ENCODE measurements at regions not wholly inside any gene's neighbourhood (a gene's known extent, or its start where the extent isn't known, plus 50 kb on each side); places are given as distances from the start of the nearest gene placed in this dataset.

DNA sequence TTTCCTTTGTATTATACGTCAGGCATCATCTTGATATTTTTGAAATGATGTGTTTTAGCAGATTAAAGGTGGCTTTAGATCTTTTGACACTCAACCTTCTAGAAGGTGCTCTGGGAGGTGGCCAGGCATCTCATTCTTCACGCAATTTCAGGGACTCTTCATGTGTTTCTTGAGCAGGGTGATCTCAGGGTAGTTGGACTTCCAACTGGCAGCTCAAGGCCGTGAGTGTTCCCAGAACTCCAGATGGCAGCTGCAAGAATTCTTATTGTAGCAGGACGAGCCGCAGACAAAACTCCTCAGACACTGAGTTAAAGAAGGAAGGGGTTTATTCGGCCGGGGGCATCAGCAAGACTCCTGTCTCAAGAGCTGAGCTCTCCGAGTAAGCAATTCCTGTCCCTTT, 82.5 kb upstream of the UBAC2 start:
- H4K20me1 ChIP-seq (ENCODE audit: control insufficient read depth, extremely low read depth, insufficient read depth, low read length): no peaks in the 10 kb centered on the region
- no peak overlapping the region for H2AFZ ChIP-seq (ENCODE audit: control insufficient read depth, low read length)
- no peaks in the 10 kb centered on the region for H3K9me3 ChIP-seq (ENCODE audit: control insufficient read depth, low read depth, low read length)
- FAIRE-seq (no peak), DNase-seq (ENCODE audit: low read depth, low spot score) (no peak)
- H3K4me1 ChIP-seq (ENCODE audit: control insufficient read depth, extremely low read depth, insufficient read depth, low read length): no peaks in the 10 kb centered on the region
- dilution Hi-C loops (cut with MboI; ENCODE audit: extremely low pct_ligation_motif_present, low sequenced_read_pairs): no loop called here
- no peaks in the 10 kb centered on the region for H3K9me1 ChIP-seq (ENCODE audit: control insufficient read depth, extremely low read depth, insufficient read depth, low read length)
- no peak overlapping the region for H3K4me3 ChIP-seq (ENCODE audit: control insufficient read depth in 2 of 3, extremely low read depth in 1 of 3, insufficient read depth in 2 of 3, low read depth in 1 of 3, low read length in 3 of 3)
- H3K9ac ChIP-seq (ENCODE audit: control insufficient read depth, extremely low read depth, insufficient read depth, low read length): no peak overlapping the region
- no peak overlapping the region for H3K4me2 ChIP-seq (ENCODE audit: control insufficient read depth, extremely low read depth, insufficient read depth, low read depth, low read length)
- no peaks in the 10 kb centered on the region for H3K27me3 ChIP-seq (ENCODE audit: control insufficient read depth, extremely low read depth, insufficient read depth, low read length)
- no peak overlapping the region for H3K27ac ChIP-seq (ENCODE audit: control insufficient read depth, insufficient read depth, low read length)
- TF ChIP-seq, protein P1, sequence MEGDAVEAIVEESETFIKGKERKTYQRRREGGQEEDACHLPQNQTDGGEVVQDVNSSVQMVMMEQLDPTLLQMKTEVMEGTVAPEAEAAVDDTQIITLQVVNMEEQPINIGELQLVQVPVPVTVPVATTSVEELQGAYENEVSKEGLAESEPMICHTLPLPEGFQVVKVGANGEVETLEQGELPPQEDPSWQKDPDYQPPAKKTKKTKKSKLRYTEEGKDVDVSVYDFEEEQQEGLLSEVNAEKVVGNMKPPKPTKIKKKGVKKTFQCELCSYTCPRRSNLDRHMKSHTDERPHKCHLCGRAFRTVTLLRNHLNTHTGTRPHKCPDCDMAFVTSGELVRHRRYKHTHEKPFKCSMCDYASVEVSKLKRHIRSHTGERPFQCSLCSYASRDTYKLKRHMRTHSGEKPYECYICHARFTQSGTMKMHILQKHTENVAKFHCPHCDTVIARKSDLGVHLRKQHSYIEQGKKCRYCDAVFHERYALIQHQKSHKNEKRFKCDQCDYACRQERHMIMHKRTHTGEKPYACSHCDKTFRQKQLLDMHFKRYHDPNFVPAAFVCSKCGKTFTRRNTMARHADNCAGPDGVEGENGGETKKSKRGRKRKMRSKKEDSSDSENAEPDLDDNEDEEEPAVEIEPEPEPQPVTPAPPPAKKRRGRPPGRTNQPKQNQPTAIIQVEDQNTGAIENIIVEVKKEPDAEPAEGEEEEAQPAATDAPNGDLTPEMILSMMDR (optimal IDR thresholded peaks at IDR 0.05 in 1 of 3, IDR thresholded peaks at IDR 0.05 in 1 of 3, conservative IDR thresholded peaks at IDR 0.05 in 1 of 3; ENCODE audit: extremely low read depth in 1 of 3, insufficient read depth in 2 of 3, low read length in 3 of 3): no peak
- H3K79me2 ChIP-seq (ENCODE audit: control insufficient read depth, insufficient read depth, low read length): no peaks in the 10 kb centered on the region
- H3K36me3 ChIP-seq (ENCODE audit: control insufficient read depth in 2 of 2, extremely low read depth in 1 of 2, insufficient read depth in 2 of 2, low read length in 2 of 2): no peaks in the 10 kb centered on the region

DNA sequence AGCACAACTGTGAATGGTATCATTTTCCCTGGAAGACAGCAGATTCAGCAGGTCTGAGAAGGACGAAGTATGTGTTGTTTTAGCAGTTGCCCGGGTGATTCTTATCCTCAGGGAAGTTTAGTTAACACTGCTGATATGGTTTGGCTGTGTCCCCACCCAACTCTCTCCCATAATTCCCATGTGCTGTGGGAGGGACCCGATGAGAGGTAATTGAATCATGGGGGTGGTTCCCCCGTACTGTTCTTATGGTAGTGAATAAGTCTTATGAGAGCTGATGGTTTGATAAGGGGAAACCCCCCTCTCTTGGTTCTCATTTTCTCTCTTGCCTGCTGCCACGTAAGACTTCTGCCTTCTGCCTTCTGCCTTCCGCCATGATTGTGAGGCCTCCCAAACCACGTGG, 81.0 kb upstream of the UBAC2 start:
- TF ChIP-seq EZH2 (IDR thresholded peaks at IDR 0.05; ENCODE audit: low read length): no peak
- TF ChIP-seq, protein P1 (optimal IDR thresholded peaks at IDR 0.05 in 1 of 3, IDR thresholded peaks at IDR 0.05 in 1 of 3, conservative IDR thresholded peaks at IDR 0.05 in 1 of 3; ENCODE audit: extremely low read depth in 1 of 3, insufficient read depth in 2 of 3, low read length in 3 of 3): no peak
- FAIRE-seq (no peak), DNase-seq (ENCODE audit: low read depth, low spot score) (no peak)
- Histone ChIP-seq H2AFZ (ENCODE audit: control insufficient read depth, low read length) (no peak overlapping the region), H3K4me1 (ENCODE audit: control insufficient read depth, extremely low read depth, insufficient read depth, low read length) (peaks cover 10% of the 10 kb centered on the region), H3K27ac (ENCODE audit: control insufficient read depth, insufficient read depth, low read length) (no peak overlapping the region), H3K9me1 (ENCODE audit: control insufficient read depth, extremely low read depth, insufficient read depth, low read length) (no peaks in the 10 kb centered on the region), H3K9ac (ENCODE audit: control insufficient read depth, extremely low read depth, insufficient read depth, low read length) (no peak overlapping the region), H3K36me3 (ENCODE audit: control insufficient read depth in 2 of 2, extremely low read depth in 1 of 2, insufficient read depth in 2 of 2, low read length in 2 of 2) (no peaks in the 10 kb centered on the region), H3K9me3 (ENCODE audit: control insufficient read depth, low read depth, low read length) (no peaks in the 10 kb centered on the region), H4K20me1 (ENCODE audit: control insufficient read depth, extremely low read depth, insufficient read depth, low read length) (no peaks in the 10 kb centered on the region), H3K4me3 (ENCODE audit: control insufficient read depth in 2 of 3, extremely low read depth in 1 of 3, insufficient read depth in 2 of 3, low read depth in 1 of 3, low read length in 3 of 3) (no peak overlapping the region), H3K79me2 (ENCODE audit: control insufficient read depth, insufficient read depth, low read length) (no peaks in the 10 kb centered on the region), H3K27me3 (ENCODE audit: control insufficient read depth, extremely low read depth, insufficient read depth, low read length) (no peaks in the 10 kb centered on the region), H3K4me2 (ENCODE audit: control insufficient read depth, extremely low read depth, insufficient read depth, low read depth, low read length) (no peak overlapping the region)
- dilution Hi-C loops (cut with MboI; ENCODE audit: extremely low pct_ligation_motif_present, low sequenced_read_pairs): no loop called here
